ENCODE measurements at regions not wholly inside any gene's neighbourhood (a gene's known extent, or its start where the extent isn't known, plus 50 kb on each side); places are given as distances from the start of the nearest gene placed in this dataset.

DNA sequence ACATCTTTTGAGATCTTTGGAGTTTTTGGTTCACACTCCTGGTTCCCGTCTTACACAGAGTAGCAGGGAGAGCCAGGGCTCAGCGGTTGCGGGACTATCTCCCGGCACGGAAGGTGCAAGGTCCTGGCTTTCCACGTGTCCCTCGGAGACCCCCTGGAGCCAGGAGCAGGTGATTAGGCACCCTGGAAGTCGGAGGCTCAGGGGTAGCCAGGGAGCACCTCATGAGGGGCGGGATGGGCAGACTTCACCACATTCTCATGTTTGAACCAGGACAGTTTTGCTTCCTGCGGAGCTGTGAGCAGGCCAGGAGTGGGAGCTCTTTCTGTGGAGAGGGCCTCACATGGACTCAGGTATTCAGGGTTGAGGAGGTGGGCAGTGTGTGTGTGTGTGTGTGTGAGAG is 273.7 kb upstream of the IRX1 start:
- CTCF ChIA-PET: no interaction called here
- DNase-seq (ENCODE audit: low spot score): no peak

DNA sequence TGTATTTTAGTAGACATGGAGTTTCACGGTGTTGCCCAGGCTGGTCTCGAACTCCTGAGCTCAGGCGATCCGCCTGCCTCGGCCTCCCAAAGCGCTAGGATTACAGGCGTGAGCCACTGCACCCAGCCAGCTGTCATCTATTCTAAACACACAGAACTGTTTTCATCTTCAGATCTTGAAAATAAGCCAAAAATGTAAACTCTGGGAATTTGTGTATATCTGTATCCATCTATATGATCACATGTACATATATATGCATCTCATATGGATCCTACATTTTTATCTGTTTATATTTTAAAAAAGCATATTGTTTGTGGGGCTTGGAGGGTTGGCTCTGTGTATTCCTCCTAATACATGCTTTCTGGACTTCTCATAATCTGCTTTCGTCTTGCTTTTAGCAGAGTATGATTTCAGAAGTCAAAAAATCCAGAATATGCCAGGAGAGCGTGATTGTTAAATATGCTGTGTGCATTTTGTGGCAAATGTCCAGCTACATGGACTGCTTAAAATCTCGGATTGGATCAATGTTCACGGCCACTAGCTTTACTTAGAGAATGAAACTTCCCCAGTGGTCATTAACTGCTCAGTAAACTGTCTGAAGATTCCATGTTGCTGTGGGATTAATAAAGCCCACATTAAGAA is 274.4 kb upstream of the IRX1 start:
- TF ChIP-seq, protein P1, sequence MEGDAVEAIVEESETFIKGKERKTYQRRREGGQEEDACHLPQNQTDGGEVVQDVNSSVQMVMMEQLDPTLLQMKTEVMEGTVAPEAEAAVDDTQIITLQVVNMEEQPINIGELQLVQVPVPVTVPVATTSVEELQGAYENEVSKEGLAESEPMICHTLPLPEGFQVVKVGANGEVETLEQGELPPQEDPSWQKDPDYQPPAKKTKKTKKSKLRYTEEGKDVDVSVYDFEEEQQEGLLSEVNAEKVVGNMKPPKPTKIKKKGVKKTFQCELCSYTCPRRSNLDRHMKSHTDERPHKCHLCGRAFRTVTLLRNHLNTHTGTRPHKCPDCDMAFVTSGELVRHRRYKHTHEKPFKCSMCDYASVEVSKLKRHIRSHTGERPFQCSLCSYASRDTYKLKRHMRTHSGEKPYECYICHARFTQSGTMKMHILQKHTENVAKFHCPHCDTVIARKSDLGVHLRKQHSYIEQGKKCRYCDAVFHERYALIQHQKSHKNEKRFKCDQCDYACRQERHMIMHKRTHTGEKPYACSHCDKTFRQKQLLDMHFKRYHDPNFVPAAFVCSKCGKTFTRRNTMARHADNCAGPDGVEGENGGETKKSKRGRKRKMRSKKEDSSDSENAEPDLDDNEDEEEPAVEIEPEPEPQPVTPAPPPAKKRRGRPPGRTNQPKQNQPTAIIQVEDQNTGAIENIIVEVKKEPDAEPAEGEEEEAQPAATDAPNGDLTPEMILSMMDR (conservative IDR thresholded peaks at IDR 0.05; ENCODE audit: low read depth): no peak
- POLR2A ChIA-PET (ENCODE audit: low non-redundant PET): no interaction called here
- no peak for DNase-seq (ENCODE audit: low spot score)
- peak overlapping the region; percentile 72 for H3K27ac ChIP-seq
- CTCF ChIA-PET: no interaction called here

More for the DNA sequence above, 273.7 kb upstream of the IRX1 start:
- TF ChIP-seq, protein P1 (conservative IDR thresholded peaks at IDR 0.05; ENCODE audit: low read depth): no peak
- H3K27ac ChIP-seq: no peak overlapping the region
- POLR2A ChIA-PET (ENCODE audit: low non-redundant PET): no interaction called here

DNA sequence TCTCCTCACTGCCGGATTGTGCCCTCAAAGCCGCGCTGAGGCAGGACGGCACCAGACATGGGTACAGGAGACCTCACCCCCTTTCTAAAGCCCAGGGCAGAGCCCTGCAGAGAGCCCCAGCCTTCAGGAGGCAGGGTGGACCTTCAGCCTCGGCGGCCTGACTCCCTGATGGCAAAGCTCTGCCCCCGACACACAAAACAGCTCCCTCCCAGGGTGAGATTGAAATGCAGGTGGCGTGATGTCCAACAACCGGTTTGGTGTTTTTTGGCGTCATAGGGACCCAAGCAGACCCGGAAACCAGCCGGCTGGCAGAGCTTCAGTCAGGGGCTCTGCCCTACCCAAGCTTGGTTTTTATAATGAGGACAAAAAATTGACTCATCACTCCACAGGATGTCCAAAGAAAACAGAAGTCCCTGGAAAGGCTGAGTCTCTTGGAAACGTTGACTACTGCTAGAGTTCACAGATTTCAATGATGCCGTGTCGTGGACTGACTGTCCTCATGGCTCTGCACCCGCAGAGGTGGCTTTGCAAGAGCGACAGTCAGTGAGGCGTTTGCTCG is 275.2 kb upstream of the IRX1 start:
- CTCF ChIA-PET: no interaction called here

DNA sequence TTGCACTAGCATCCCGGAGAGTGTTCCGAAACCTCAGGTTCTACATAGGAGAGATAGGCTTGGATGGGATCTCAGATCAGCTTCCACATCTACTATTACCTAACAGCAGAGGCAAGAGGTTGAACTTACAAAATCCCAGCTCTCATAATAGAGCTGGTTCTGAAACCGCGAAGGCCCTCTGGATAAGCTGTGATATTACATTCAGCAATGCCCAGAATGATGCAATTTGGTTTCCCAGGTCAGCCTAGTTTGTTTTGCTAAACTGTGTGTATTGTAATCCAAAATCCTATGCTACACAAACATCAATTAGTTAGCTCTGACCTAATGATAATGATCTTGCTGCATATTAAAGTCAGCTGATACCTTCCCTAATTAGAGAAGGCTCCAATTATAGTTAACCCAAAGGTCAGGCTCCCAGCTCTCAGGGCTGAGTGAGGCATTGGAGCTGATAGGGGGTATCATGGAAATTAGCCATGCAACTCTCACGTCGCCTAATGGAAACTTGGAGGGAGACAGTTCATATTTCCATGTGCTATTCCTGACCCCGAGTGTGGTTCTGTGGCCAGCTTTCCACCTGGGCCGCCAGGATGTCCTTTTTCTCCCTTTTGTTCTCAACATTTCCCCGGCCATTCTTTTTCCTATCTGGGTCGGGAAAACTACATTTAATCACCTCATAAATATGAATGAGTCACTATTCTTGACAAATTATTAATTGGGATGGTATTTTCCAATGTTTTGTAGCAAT is 278.4 kb upstream of the IRX1 start:
- POLR2A ChIA-PET (ENCODE audit: low non-redundant PET): no interaction called here
- no peak overlapping the region for H3K27ac ChIP-seq
- DNase-seq (ENCODE audit: low spot score): no peak
- CTCF ChIA-PET: interaction anchor here (0.6 kb wide), 1 partner anchor 325 kb away, joined by 5 read pairs; no protein-coding TSS in a partner anchor
- TF ChIP-seq, protein P1 (conservative IDR thresholded peaks at IDR 0.05; ENCODE audit: low read depth): no peak

More for the DNA sequence above, 275.2 kb upstream of the IRX1 start:
- TF ChIP-seq, protein P1 (conservative IDR thresholded peaks at IDR 0.05; ENCODE audit: low read depth): no peak
- peak overlapping the region; percentile 72 for H3K27ac ChIP-seq
- POLR2A ChIA-PET (ENCODE audit: low non-redundant PET): no interaction called here
- DNase-seq (ENCODE audit: low spot score): peak; percentile 18

DNA sequence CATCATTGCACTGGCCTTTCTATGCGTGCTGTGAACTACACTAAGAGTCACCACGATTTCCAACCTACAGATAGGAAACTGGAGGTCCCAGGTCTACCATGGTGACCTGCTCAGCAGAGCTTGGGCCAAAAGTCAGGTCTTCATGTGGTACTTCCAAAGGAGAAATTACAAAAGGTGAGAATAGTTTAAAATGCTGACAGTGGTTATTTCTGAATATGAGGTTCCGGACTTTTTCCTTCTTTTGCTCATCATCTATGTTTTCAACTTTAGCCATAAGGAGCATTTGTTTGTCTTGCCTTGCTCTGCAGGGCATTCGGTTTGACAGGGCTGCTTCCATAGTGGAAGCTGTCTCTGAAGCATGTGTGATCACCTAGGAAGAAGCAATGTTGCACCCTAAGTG is 282.1 kb upstream of the IRX1 start:
- no peak overlapping the region for H3K27ac ChIP-seq
- CTCF ChIA-PET: no interaction called here
- no peak for DNase-seq (ENCODE audit: low spot score)
- POLR2A ChIA-PET (ENCODE audit: low non-redundant PET): no interaction called here
- TF ChIP-seq, protein P1 (conservative IDR thresholded peaks at IDR 0.05; ENCODE audit: low read depth): no peak

DNA sequence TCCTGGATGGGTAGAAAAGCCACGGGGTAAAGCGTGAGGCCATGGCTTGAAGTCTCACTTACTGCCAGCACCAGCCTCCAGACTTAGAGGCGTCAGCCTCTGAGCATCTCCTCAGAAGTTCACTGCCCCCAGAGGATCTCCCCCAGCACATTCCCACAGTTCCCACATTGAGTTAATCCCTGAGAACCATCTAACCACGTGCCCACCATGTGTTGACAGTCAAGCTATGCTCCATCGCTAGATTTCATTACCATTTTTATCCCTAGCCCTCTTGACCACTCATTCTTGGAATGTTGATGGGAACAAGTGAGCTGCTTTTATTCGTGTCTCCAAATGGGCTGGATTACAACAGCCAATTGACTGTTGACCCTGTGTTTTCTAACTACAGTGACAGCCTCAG is 283.3 kb upstream of the IRX1 start:
- TF ChIP-seq, protein P1 (conservative IDR thresholded peaks at IDR 0.05; ENCODE audit: low read depth): no peak
- no peak for DNase-seq (ENCODE audit: low spot score)
- CTCF ChIA-PET: interaction anchor here (1.0 kb wide), 1 partner anchor 12 kb away, joined by 4 read pairs; no protein-coding TSS in a partner anchor
- peak overlapping the region; percentile 99 for H3K27ac ChIP-seq
- POLR2A ChIA-PET (ENCODE audit: low non-redundant PET): no interaction called here
